CD14-positive monocyte (primary cell): ENCODE measurements at regions not wholly inside any gene's neighbourhood (a gene's known extent, or its start where the extent isn't known, plus 50 kb on each side); places are given as distances from the start of the nearest gene placed in this dataset.
A peak's percentile ranks its signal among the peaks of the same experiment; 100 is the strongest.
"Not testable (repeated sequence)": the region's sequence is repeated elsewhere in the genome, so short reads cannot be mapped to it uniquely, and the experiment has no call there.

Source experiments
- DNase-seq, 3 donors: peaks; one replicate each; pipeline ENCODE4 v3.0.0-alpha.2; 2011 to 2022
- H2AFZ ChIP-seq: 2 replicates; pipeline ENCODE4 v1.6.0; 2012; ENCODE audit warnings: mild to moderate bottlenecking, low read depth, low read length, inconsistent platforms; ENCODE audit not compliant: insufficient read depth, poor library complexity, severe bottlenecking
- H3K27ac ChIP-seq, 2 donors: 1 replicate in 1 of 2; 2 replicates in 1 of 2; pipeline ENCODE4 v1.5.1; 2012 to 2013; ENCODE audit warnings: low read length in 2 of 2, control low read depth in 1 of 2, inconsistent platforms in 1 of 2, low read depth in 1 of 2, mild to moderate bottlenecking in 1 of 2
- H3K27me3 ChIP-seq, 2 donors: one replicate each; pipeline versions ENCODE4 v1.6.0 to v1.6.1; 2011 to 2013; ENCODE audit warnings: low read length in 2 of 2; ENCODE audit not compliant: control insufficient read depth in 2 of 2, insufficient read depth in 2 of 2
- H3K36me3 ChIP-seq, 2 donors: replicated peaks in 1 of 2; 1 replicate in 1 of 2; 2 replicates in 1 of 2; pipeline versions ENCODE4 v1.5.1 to v1.6.1; 2012 to 2013; ENCODE audit warnings: low read length in 2 of 2, control low read depth in 1 of 2, inconsistent platforms in 1 of 2, mild to moderate bottlenecking in 1 of 2; ENCODE audit not compliant: insufficient read depth in 2 of 2, control insufficient read depth in 1 of 2
- H3K4me1 ChIP-seq, 2 donors: 1 replicate in 1 of 2; 2 replicates in 1 of 2; pipeline versions ENCODE4 v1.5.1 to v1.6.1; 2012 to 2013; ENCODE audit warnings: low read length in 2 of 2, control low read depth in 1 of 2, inconsistent platforms in 1 of 2, mild to moderate bottlenecking in 1 of 2, moderate library complexity in 1 of 2; ENCODE audit not compliant: insufficient read depth in 2 of 2, control insufficient read depth in 1 of 2
- H3K4me2 ChIP-seq: replicated peaks from 2 replicates; pipeline ENCODE3; 2012; ENCODE audit warnings: low read length, moderate library complexity, mild to moderate bottlenecking; ENCODE audit not compliant: poor library complexity, severe bottlenecking; ENCODE audit errors: extremely low read depth
- H3K4me3 ChIP-seq, 3 experiments: fragments of 200-600 bp in 1 of 3; sonication (generic) in 1 of 3; replicated peaks in 1 of 3; 1 replicate in 2 of 3; 2 replicates in 1 of 3; pipeline ENCODE4 v1.5.1; 2011 to 2013; ENCODE audit warnings: low read length in 3 of 3, mild to moderate bottlenecking in 3 of 3, control low read depth in 2 of 3, low read depth in 2 of 3, inconsistent platforms in 1 of 3, moderate library complexity in 1 of 3
- H3K79me2 ChIP-seq: 2 replicates; pipeline ENCODE4 v1.6.0; 2012; ENCODE audit warnings: mild to moderate bottlenecking, control low read depth, inconsistent platforms, low read length, moderate library complexity; ENCODE audit not compliant: insufficient read depth
- H3K9ac ChIP-seq: 2 replicates; pipeline ENCODE4 v1.6.0; 2017; ENCODE audit warnings: low read length, mild to moderate bottlenecking; ENCODE audit not compliant: insufficient read depth, poor library complexity, severe bottlenecking
- H3K9me3 ChIP-seq, 2 donors: replicated peaks in 1 of 2; 1 replicate in 1 of 2; 2 replicates in 1 of 2; pipeline versions ENCODE4 v1.5.1 to v1.6.1; 2012 to 2013; ENCODE audit warnings: low read length in 2 of 2, control low read depth in 1 of 2; ENCODE audit not compliant: control insufficient read depth in 1 of 2, insufficient read depth in 1 of 2
- H4K20me1 ChIP-seq: 2 replicates; pipeline ENCODE4 v1.6.0; 2012; ENCODE audit warnings: mild to moderate bottlenecking, low read length, control low read depth, moderate library complexity; ENCODE audit not compliant: insufficient read depth
- H3K27ac Mint-ChIP-seq, 7 donors: one replicate each; pipeline ENCODE4 v1.8.0; 2020; ENCODE audit warnings: mild to moderate bottlenecking in 7 of 7, mixed read lengths in 7 of 7, moderate library complexity in 6 of 7, inconsistent platforms in 2 of 7
- H3K27me3 Mint-ChIP-seq, 3 donors: one replicate each; pipeline ENCODE4 v1.8.0; 2021 to 2022; ENCODE audit warnings: low read depth in 3 of 3, mild to moderate bottlenecking in 3 of 3, mixed read lengths in 3 of 3, moderate library complexity in 3 of 3, inconsistent platforms in 1 of 3
- H3K36me3 Mint-ChIP-seq, 2 donors: one replicate each; pipeline ENCODE4 v1.8.0; 2020; ENCODE audit warnings: mixed read lengths in 2 of 2, inconsistent platforms in 1 of 2, mild to moderate bottlenecking in 1 of 2
- H3K4me1 Mint-ChIP-seq: one replicate; pipeline ENCODE4 v1.8.0; 2020; ENCODE audit warnings: mild to moderate bottlenecking, mixed read lengths
- H3K4me3 Mint-ChIP-seq, 2 donors: one replicate each; pipeline ENCODE4 v1.8.0; 2020; ENCODE audit warnings: mild to moderate bottlenecking in 2 of 2, mixed read lengths in 2 of 2, moderate library complexity in 1 of 2
- H3K9me3 Mint-ChIP-seq, 7 donors: one replicate each; pipeline ENCODE4 v1.8.0; 2020 to 2022; ENCODE audit warnings: mixed read lengths in 7 of 7, mild to moderate bottlenecking in 6 of 7, moderate library complexity in 6 of 7, inconsistent platforms in 2 of 7
- whole genome bisulfite sequencing: methylation state at CpG from one replicate; pipeline ENCODE4 v1.1.5; 2013; ENCODE audit warnings: missing lambda C conversion rate; ENCODE audit not compliant: insufficient coverage; 5-methylcytosine and 5-hydroxymethylcytosine counted together
- intact Hi-C, 2 donors: fragments of 100-400 bp; cut with micrococcal nuclease; formaldehyde crosslinking; loops; one replicate each; pipeline versions ENCODE4 v1.15.0 to v1.15.1; 2023
- TF ChIP-seq, protein P1 (sequence below): fragments of 200-600 bp; IDR thresholded peaks from one replicate; pipeline ENCODE4 v1.8.0; 2022; ENCODE audit warnings: antibody characterized with exemption, mild to moderate bottlenecking

DNA sequence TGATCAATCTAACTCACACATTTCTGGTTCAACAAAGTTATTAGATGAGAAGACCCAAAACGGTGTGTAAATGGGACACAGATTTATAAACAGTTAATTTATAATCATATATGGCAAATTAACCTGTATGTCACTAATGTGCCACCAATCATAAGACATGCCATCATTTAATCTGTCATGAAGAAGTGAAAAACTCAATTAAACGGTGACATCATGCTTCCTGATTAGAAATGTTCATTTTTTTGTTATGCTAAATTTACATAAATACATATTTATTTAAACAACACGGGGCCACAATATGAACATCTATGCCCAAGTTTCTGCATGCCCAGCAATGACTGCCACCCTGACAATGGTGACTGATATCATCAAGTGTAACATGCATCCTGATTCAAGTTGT lies 164.1 kb upstream of the EEA1 start:
- H3K4me2 ChIP-seq = no peak overlapping the region
- no peak overlapping the region for H3K4me3 ChIP-seq
- no peaks in the 10 kb centered on the region for H4K20me1 ChIP-seq
- H3K27ac Mint-ChIP-seq = no peak overlapping the region
- no peaks in the 10 kb centered on the region for H3K36me3 ChIP-seq
- H3K9me3 ChIP-seq = no peaks in the 10 kb centered on the region
- no peak for DNase-seq
- no peak overlapping the region for H2AFZ ChIP-seq
- peaks cover 22% of the 10 kb centered on the region for H3K4me1 Mint-ChIP-seq
- no peak overlapping the region for H3K27ac ChIP-seq
- H3K79me2 ChIP-seq = no peaks in the 10 kb centered on the region
- peaks cover 2 to 5% of the 10 kb centered on the region in 2 donors for H3K4me1 ChIP-seq
- TF ChIP-seq, protein P1, sequence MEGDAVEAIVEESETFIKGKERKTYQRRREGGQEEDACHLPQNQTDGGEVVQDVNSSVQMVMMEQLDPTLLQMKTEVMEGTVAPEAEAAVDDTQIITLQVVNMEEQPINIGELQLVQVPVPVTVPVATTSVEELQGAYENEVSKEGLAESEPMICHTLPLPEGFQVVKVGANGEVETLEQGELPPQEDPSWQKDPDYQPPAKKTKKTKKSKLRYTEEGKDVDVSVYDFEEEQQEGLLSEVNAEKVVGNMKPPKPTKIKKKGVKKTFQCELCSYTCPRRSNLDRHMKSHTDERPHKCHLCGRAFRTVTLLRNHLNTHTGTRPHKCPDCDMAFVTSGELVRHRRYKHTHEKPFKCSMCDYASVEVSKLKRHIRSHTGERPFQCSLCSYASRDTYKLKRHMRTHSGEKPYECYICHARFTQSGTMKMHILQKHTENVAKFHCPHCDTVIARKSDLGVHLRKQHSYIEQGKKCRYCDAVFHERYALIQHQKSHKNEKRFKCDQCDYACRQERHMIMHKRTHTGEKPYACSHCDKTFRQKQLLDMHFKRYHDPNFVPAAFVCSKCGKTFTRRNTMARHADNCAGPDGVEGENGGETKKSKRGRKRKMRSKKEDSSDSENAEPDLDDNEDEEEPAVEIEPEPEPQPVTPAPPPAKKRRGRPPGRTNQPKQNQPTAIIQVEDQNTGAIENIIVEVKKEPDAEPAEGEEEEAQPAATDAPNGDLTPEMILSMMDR = no peak
- WGBS = 100% methylated on average over 1 of the region's 3 CpGs
- H3K4me3 Mint-ChIP-seq = no peak overlapping the region
- no peak overlapping the region for H3K9ac ChIP-seq
- H3K36me3 Mint-ChIP-seq = peaks cover 0 to 3% of the 10 kb centered on the region in 2 donors
- no peaks in the 10 kb centered on the region for H3K27me3 Mint-ChIP-seq
- H3K9me3 Mint-ChIP-seq = peaks cover 0 to 4% (median 2%) of the 10 kb centered on the region in 7 donors
- no peaks in the 10 kb centered on the region for H3K27me3 ChIP-seq
- intact Hi-C loops = loop anchor here (5.0 to 10.0 kb wide), 3 partner anchors 34 to 292 kb away; no protein-coding TSS in a partner anchor

DNA sequence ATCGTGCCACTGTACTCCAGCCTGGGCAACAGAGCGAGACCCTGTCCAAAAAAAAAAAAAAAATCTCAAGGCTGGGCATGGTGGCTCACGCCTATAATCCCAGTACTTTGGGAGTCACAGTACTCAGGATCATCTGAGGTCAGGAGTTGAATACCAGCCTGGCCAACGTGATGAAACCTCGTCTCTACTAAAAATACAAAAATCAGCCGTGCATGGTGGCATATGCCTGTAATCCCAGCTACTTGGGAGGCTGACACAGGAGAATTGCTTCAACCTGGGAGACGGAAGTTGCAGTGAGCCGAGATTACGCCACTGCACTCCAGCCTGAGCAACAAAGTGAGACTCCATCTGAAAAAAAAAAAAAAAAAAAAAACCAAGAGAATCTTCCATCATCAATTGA lies 165.1 kb upstream of the EEA1 start:
- H3K27me3 ChIP-seq, H3K9me3 ChIP-seq, H3K36me3 Mint-ChIP-seq, H3K4me3 ChIP-seq, H3K27me3 Mint-ChIP-seq, H3K4me1 ChIP-seq, H3K4me3 Mint-ChIP-seq, H3K36me3 ChIP-seq, H2AFZ ChIP-seq, H3K27ac ChIP-seq, H4K20me1 ChIP-seq, H3K79me2 ChIP-seq, H3K9ac ChIP-seq, H3K4me2 ChIP-seq, H3K9me3 Mint-ChIP-seq: not testable (repeated sequence)
- WGBS = 76% methylated on average over 5 of the region's 9 CpGs
- Mint-ChIP-seq H3K27ac (peak overlapping the region in 1 of 7 donors; percentile 63), H3K4me1 (peaks cover 24% of the 10 kb centered on the region)
- intact Hi-C loops = loop anchor here (5.0 to 10.0 kb wide), 3 partner anchors 33 to 291 kb away; no protein-coding TSS in a partner anchor
- DNase-seq = peak; percentile 13 to 43 (median 27)
